ENCODE measurements at regions not wholly inside any gene's neighbourhood (a gene's known extent, or its start where the extent isn't known, plus 50 kb on each side); places are given as distances from the start of the nearest gene placed in this dataset.

GRCh38 chrX:39502486-39502885, 595.3 kb downstream of the BCOR start:
- TF ChIP-seq POLR2A (IDR thresholded peaks at IDR 0.05; ENCODE audit: borderline replicate concordance, extremely low read depth, insufficient read depth, insufficient read length) = no peak
- TF ChIP-seq, protein P1, sequence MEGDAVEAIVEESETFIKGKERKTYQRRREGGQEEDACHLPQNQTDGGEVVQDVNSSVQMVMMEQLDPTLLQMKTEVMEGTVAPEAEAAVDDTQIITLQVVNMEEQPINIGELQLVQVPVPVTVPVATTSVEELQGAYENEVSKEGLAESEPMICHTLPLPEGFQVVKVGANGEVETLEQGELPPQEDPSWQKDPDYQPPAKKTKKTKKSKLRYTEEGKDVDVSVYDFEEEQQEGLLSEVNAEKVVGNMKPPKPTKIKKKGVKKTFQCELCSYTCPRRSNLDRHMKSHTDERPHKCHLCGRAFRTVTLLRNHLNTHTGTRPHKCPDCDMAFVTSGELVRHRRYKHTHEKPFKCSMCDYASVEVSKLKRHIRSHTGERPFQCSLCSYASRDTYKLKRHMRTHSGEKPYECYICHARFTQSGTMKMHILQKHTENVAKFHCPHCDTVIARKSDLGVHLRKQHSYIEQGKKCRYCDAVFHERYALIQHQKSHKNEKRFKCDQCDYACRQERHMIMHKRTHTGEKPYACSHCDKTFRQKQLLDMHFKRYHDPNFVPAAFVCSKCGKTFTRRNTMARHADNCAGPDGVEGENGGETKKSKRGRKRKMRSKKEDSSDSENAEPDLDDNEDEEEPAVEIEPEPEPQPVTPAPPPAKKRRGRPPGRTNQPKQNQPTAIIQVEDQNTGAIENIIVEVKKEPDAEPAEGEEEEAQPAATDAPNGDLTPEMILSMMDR (IDR thresholded peaks at IDR 0.05 in 2 of 3, conservative IDR thresholded peaks at IDR 0.05 in 1 of 3; ENCODE audit: borderline replicate concordance in 1 of 3, insufficient read depth in 1 of 3, low read depth in 2 of 3, low read length in 2 of 3) = no peak
- no peak for TF ChIP-seq MAX (IDR thresholded peaks at IDR 0.05)
- TF ChIP-seq REST (IDR thresholded peaks at IDR 0.05; ENCODE audit: low read depth) = no peak
- no peak for TF ChIP-seq ZBTB33 (IDR thresholded peaks at IDR 0.05; ENCODE audit: extremely low read depth, insufficient replicate concordance, low read length)
- no peak for TF ChIP-seq POLR2AphosphoS5 (IDR thresholded peaks at IDR 0.05; ENCODE audit: low read depth, low read length)
- TF ChIP-seq JUND (IDR thresholded peaks at IDR 0.05) = no peak
- TF ChIP-seq EZH2phosphoT487 (IDR thresholded peaks at IDR 0.05; ENCODE audit: borderline replicate concordance) = no peak
- TF ChIP-seq ZNF274 (IDR thresholded peaks at IDR 0.05; ENCODE audit: low read depth, low read length) = no peak
- TF ChIP-seq SP1 (IDR thresholded peaks at IDR 0.05; ENCODE audit: low read depth) = no peak
- no peak for TF ChIP-seq EZH2 (IDR thresholded peaks at IDR 0.05)
- TF ChIP-seq CEBPB (IDR thresholded peaks at IDR 0.05; ENCODE audit: low read depth) = no peak
- TF ChIP-seq SRF (IDR thresholded peaks at IDR 0.05; ENCODE audit: low read depth) = no peak

Measured in HCT116 (cell line).